KBM-7 (cell line): ENCODE measurements at regions not wholly inside any gene's neighbourhood (a gene's known extent, or its start where the extent isn't known, plus 50 kb on each side); places are given as distances from the start of the nearest gene placed in this dataset.

Experiments
- DNase-seq: peaks from one replicate; pipeline ENCODE4 v3.0.0-alpha.2; 2015
- in situ Hi-C: fragments of 300-500 bp; cut with MboI; formaldehyde crosslinking; loops from 2 replicates; pipeline ENCODE4 v1.14.3; 2020; ENCODE audit warnings: low sequenced_read_pairs, low pct_unique_long_range_greater_than_20kb, mixed read lengths

GRCh38 chr10:90148116-90148855 lies 446.9 kb downstream of the KIF20B start:
- in situ Hi-C loops: no loop called here
- no peak for DNase-seq

GRCh38 chr10:90149563-90149962 lies 448.2 kb downstream of the KIF20B start:
- no peak for DNase-seq
- in situ Hi-C loops: no loop called here

GRCh38 chr10:90162271-90162853 lies 461.0 kb downstream of the KIF20B start:
- in situ Hi-C loops: no loop called here
- no peak for DNase-seq

- DNase-seq: no peak
- in situ Hi-C loops: no loop called here
Measured at GRCh38 chr10:90167174-90168064, 466.0 kb downstream of the KIF20B start.

GRCh38 chr10:90168244-90168643 lies 466.9 kb downstream of the KIF20B start:
- DNase-seq: no peak
- in situ Hi-C loops: no loop called here

- in situ Hi-C loops: no loop called here
- DNase-seq: no peak
Measured at GRCh38 chr10:90171014-90171722, 469.8 kb downstream of the KIF20B start.

- in situ Hi-C loops: no loop called here
- DNase-seq: no peak
Measured at GRCh38 chr10:90174531-90174930, 473.1 kb downstream of the KIF20B start.

- in situ Hi-C loops: no loop called here
- no peak for DNase-seq
Measured at GRCh38 chr10:90175161-90175681, 473.8 kb downstream of the KIF20B start.

- no peak for DNase-seq
- in situ Hi-C loops: no loop called here
Measured at GRCh38 chr10:90179696-90180407, 478.5 kb downstream of the KIF20B start.

GRCh38 chr10:90180886-90181691 lies 479.7 kb downstream of the KIF20B start:
- DNase-seq: no peak
- in situ Hi-C loops: no loop called here

GRCh38 chr10:90192825-90193224 lies 491.4 kb downstream of the KIF20B start:
- in situ Hi-C loops: no loop called here
- no peak for DNase-seq

GRCh38 chr10:90193240-90193985 lies 492.0 kb downstream of the KIF20B start:
- in situ Hi-C loops: no loop called here
- DNase-seq: no peak

GRCh38 chr10:90195288-90195840 lies 494.0 kb downstream of the KIF20B start:
- in situ Hi-C loops: no loop called here
- DNase-seq: no peak

GRCh38 chr10:90197766-90198165 lies 496.4 kb downstream of the KIF20B start:
- in situ Hi-C loops: no loop called here
- no peak for DNase-seq

- DNase-seq: no peak
- in situ Hi-C loops: no loop called here
Measured at GRCh38 chr10:90199093-90199492, 497.7 kb downstream of the KIF20B start.

GRCh38 chr10:90199513-90199912 lies 498.1 kb downstream of the KIF20B start:
- in situ Hi-C loops: no loop called here
- no peak for DNase-seq
